NCI-H1930 (cell line): ENCODE measurements at regions not wholly inside any gene's neighbourhood (a gene's known extent, or its start where the extent isn't known, plus 50 kb on each side); places are given as distances from the start of the nearest gene placed in this dataset.

Experiments used
- DNase-seq, 2 experiments: peaks; one replicate each; lab custom pipeline; 2025; lab: John Stamatoyannopoulos, UW

GRCh38 chr2:118274841-118275510, 186.7 kb downstream of the INSIG2 start:
- DNase-seq: no peak

GRCh38 chr2:118272391-118272790, 184.1 kb downstream of the INSIG2 start:
- DNase-seq: no peak

- no peak for DNase-seq
These were observed 181.3 kb downstream of the INSIG2 start for GRCh38 chr2:118269408-118270051.

GRCh38 chr2:118268268-118268667, 180.0 kb downstream of the INSIG2 start:
- no peak for DNase-seq

- no peak for DNase-seq
These were observed 177.7 kb downstream of the INSIG2 start for GRCh38 chr2:118265873-118266455.

GRCh38 chr2:118264232-118264990, 176.1 kb downstream of the INSIG2 start:
- no peak for DNase-seq

GRCh38 chr2:118257696-118258095, 169.4 kb downstream of the INSIG2 start:
- DNase-seq: no peak

- DNase-seq: no peak
These were observed 167.6 kb downstream of the INSIG2 start for GRCh38 chr2:118255771-118256372.

- DNase-seq: no peak
These were observed 167.0 kb downstream of the INSIG2 start for GRCh38 chr2:118255301-118255700.

- no peak for DNase-seq
These were observed 165.8 kb downstream of the INSIG2 start for GRCh38 chr2:118254116-118254515.

- no peak for DNase-seq
These were observed 163.2 kb downstream of the INSIG2 start for GRCh38 chr2:118251427-118251826.

- DNase-seq: no peak
These were observed 162.2 kb downstream of the INSIG2 start for GRCh38 chr2:118250463-118250862.

GRCh38 chr2:118250001-118250400, 161.7 kb downstream of the INSIG2 start:
- DNase-seq: no peak

GRCh38 chr2:118249531-118249930, 161.3 kb downstream of the INSIG2 start:
- DNase-seq: no peak

GRCh38 chr2:118246726-118247125, 158.5 kb downstream of the INSIG2 start:
- no peak for DNase-seq

- DNase-seq: no peak
These were observed 157.8 kb downstream of the INSIG2 start for GRCh38 chr2:118246079-118246478.

- DNase-seq: no peak
These were observed 156.4 kb downstream of the INSIG2 start for GRCh38 chr2:118244686-118245085.

GRCh38 chr2:118243031-118243430, 154.8 kb downstream of the INSIG2 start:
- no peak for DNase-seq

- no peak for DNase-seq
These were observed 153.9 kb downstream of the INSIG2 start for GRCh38 chr2:118242216-118242615.

- no peak for DNase-seq
These were observed 152.9 kb downstream of the INSIG2 start for GRCh38 chr2:118241128-118241527.

GRCh38 chr2:118240276-118240675, 152.0 kb downstream of the INSIG2 start:
- no peak for DNase-seq

- no peak for DNase-seq
These were observed 151.0 kb downstream of the INSIG2 start for GRCh38 chr2:118239284-118239683.
